Osteocyte (in vitro differentiated cells): ENCODE measurements at regions not wholly inside any gene's neighbourhood (a gene's known extent, or its start where the extent isn't known, plus 50 kb on each side); places are given as distances from the start of the nearest gene placed in this dataset.

ENCODE experiments used
- DNase-seq: peaks from one replicate; pipeline ENCODE4 v3.0.0; 2021; ENCODE audit warnings: mixed read lengths; ENCODE audit not compliant: unreplicated experiment; ENCODE audit errors: extremely low spot score
- H3K27ac Mint-ChIP-seq: one replicate; pipeline ENCODE4 v1.8.0; 2021; ENCODE audit warnings: mild to moderate bottlenecking, mixed read lengths; ENCODE audit not compliant: unreplicated experiment
- H3K27me3 Mint-ChIP-seq: one replicate; pipeline ENCODE4 v1.8.0; 2021; ENCODE audit warnings: mixed read lengths; ENCODE audit not compliant: unreplicated experiment
- H3K36me3 Mint-ChIP-seq: one replicate; pipeline ENCODE4 v1.8.0; 2021; ENCODE audit warnings: mixed read lengths; ENCODE audit not compliant: unreplicated experiment
- H3K4me1 Mint-ChIP-seq: one replicate; pipeline ENCODE4 v1.8.0; 2021; ENCODE audit warnings: mixed read lengths; ENCODE audit not compliant: unreplicated experiment
- H3K4me3 Mint-ChIP-seq: one replicate; pipeline ENCODE4 v1.8.0; 2021; ENCODE audit warnings: mild to moderate bottlenecking, moderate library complexity, mixed read lengths; ENCODE audit not compliant: unreplicated experiment
- H3K9me3 Mint-ChIP-seq: one replicate; pipeline ENCODE4 v1.8.0; 2021; ENCODE audit warnings: mixed read lengths; ENCODE audit not compliant: unreplicated experiment
- TF ChIP-seq, protein P1 (sequence below): fragments of 200-600 bp; sonication (generic); IDR thresholded peaks from 2 replicates; pipeline ENCODE4 v1.5.0; 2021; ENCODE audit warnings: antibody characterized with exemption, mild to moderate bottlenecking, moderate library complexity

GRCh38 chr21:18801468-18801867 lies 397.9 kb upstream of the TMPRSS15 start:
- H3K27me3 Mint-ChIP-seq: no peaks in the 10 kb centered on the region
- H3K4me3 Mint-ChIP-seq: no peak overlapping the region
- DNase-seq: no peak
- no peaks in the 10 kb centered on the region for H3K36me3 Mint-ChIP-seq
- TF ChIP-seq, protein P1, sequence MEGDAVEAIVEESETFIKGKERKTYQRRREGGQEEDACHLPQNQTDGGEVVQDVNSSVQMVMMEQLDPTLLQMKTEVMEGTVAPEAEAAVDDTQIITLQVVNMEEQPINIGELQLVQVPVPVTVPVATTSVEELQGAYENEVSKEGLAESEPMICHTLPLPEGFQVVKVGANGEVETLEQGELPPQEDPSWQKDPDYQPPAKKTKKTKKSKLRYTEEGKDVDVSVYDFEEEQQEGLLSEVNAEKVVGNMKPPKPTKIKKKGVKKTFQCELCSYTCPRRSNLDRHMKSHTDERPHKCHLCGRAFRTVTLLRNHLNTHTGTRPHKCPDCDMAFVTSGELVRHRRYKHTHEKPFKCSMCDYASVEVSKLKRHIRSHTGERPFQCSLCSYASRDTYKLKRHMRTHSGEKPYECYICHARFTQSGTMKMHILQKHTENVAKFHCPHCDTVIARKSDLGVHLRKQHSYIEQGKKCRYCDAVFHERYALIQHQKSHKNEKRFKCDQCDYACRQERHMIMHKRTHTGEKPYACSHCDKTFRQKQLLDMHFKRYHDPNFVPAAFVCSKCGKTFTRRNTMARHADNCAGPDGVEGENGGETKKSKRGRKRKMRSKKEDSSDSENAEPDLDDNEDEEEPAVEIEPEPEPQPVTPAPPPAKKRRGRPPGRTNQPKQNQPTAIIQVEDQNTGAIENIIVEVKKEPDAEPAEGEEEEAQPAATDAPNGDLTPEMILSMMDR: peak; percentile 65
- H3K4me1 Mint-ChIP-seq: peaks cover 3% of the 10 kb centered on the region
- H3K9me3 Mint-ChIP-seq: peaks cover 19% of the 10 kb centered on the region
- no peak overlapping the region for H3K27ac Mint-ChIP-seq

DNA sequence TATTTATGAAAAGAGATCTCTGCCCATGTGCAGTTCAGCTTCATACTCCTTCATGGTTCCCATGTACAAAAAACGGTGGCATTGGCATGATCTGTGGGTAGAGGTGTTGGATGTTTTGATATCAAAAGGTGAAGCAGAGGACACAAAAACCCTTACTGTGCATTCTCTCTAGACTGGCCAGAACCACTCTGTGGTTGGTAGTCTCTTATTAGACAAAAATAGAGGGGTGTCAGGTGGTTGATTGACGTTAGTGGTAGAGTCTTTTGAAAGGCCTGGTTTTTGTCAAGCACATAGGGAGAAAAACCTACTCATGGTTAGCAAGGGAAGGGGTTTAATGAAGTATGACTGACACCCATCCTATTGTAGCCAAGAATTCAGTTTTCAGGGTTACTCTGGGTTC lies 400.0 kb upstream of the TMPRSS15 start:
- Mint-ChIP-seq H3K9me3 (peaks cover 8% of the 10 kb centered on the region), H3K27me3 (no peaks in the 10 kb centered on the region), H3K27ac (no peak overlapping the region), H3K4me1 (no peaks in the 10 kb centered on the region), H3K36me3 (no peaks in the 10 kb centered on the region), H3K4me3 (no peak overlapping the region)
- no peak for DNase-seq
- TF ChIP-seq, protein P1: no peak

DNA sequence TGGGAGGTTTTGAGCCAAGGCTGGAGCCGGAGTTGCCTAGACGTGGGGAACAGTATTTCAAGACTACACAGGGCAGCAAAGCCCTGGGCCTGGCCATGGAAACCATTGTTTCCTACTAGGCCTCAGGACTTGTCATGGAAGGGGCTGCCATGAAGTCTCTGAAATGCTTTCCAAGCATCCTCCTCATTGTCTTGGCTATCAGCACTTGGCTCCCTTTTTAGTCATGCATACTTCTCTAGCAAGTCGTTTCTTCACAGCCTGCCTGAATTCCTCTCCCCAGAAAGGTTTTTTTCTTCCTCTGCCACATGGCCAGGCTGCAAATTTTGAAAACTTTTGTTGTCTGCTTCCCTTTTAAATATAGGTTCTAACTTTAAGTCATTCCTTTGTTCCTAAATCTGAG lies 406.6 kb upstream of the TMPRSS15 start:
- H3K27me3 Mint-ChIP-seq: no peaks in the 10 kb centered on the region
- H3K9me3 Mint-ChIP-seq: peaks cover 5% of the 10 kb centered on the region
- DNase-seq: no peak
- H3K4me3 Mint-ChIP-seq: no peak overlapping the region
- TF ChIP-seq, protein P1: no peak
- no peaks in the 10 kb centered on the region for H3K4me1 Mint-ChIP-seq
- no peak overlapping the region for H3K27ac Mint-ChIP-seq
- no peaks in the 10 kb centered on the region for H3K36me3 Mint-ChIP-seq

GRCh38 chr21:18812308-18812707 lies 408.7 kb upstream of the TMPRSS15 start:
- Mint-ChIP-seq H3K4me3 (no peak overlapping the region), H3K4me1 (no peaks in the 10 kb centered on the region), H3K36me3 (no peaks in the 10 kb centered on the region), H3K27me3 (no peaks in the 10 kb centered on the region), H3K27ac (no peak overlapping the region), H3K9me3 (no peaks in the 10 kb centered on the region)
- no peak for DNase-seq
- TF ChIP-seq, protein P1: no peak

- no peaks in the 10 kb centered on the region for H3K4me1 Mint-ChIP-seq
- no peak overlapping the region for H3K27ac Mint-ChIP-seq
- H3K4me3 Mint-ChIP-seq: no peak overlapping the region
- H3K9me3 Mint-ChIP-seq: peaks cover 12% of the 10 kb centered on the region
- TF ChIP-seq, protein P1: no peak
- no peak for DNase-seq
- H3K27me3 Mint-ChIP-seq: no peaks in the 10 kb centered on the region
- H3K36me3 Mint-ChIP-seq: peaks cover 3% of the 10 kb centered on the region
Measured at GRCh38 chr21:18819507-18819906, 415.9 kb upstream of the TMPRSS15 start.
